Epidermal melanocyte (primary cell): ENCODE measurements at regions not wholly inside any gene's neighbourhood (a gene's known extent, or its start where the extent isn't known, plus 50 kb on each side); places are given as distances from the start of the nearest gene placed in this dataset.

ENCODE experiments used
- DNase-seq: peaks from one replicate; pipeline ENCODE4 v3.0.0; 2011; ENCODE audit warnings: low spot score; ENCODE audit not compliant: insufficient read length

DNA sequence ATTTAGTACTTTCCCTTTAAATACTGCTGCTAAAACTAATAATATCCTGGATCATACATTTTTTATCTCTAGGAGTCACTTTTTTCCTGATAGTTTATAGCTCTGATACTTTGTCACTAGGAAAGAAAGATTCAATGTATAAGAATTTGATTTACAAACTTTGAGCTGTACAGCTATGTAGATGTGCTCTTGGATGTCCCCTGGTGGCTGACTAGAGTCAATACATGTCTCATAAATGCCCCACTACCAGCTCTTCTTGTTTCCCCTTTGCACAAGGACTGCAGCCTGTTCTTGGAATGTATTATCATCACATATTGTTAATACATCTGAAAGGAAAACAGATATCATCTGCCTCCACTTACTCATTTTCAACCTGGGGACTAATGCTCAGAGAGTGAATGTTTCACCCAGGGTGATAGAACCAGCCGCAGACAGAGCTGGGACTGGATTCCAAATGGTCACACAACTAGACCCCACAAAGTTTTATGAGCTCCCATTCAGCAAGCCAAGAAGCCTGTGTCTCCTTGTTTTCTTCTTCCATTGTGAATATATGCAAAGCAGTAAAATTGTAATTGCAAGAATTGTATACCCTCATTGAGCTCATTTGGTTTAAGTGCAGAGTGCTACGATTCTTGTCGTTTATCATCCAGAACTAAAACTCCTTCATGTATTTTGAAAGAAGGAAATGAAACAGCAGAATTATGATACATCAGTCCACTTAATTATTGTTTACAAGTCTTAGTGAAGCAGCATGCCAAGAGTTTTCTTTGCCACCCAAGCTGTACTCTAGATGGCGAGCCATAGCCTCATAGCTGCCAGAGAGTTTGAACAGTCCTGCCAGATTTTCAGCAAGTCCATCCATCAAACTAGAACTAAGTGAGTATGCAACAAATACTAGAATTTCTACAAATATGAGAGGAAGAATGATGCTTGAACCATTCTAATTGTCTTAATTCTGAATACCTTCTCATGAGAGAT, 261.6 kb upstream of the LMCD1 start:
- peak; percentile 31 for DNase-seq

DNA sequence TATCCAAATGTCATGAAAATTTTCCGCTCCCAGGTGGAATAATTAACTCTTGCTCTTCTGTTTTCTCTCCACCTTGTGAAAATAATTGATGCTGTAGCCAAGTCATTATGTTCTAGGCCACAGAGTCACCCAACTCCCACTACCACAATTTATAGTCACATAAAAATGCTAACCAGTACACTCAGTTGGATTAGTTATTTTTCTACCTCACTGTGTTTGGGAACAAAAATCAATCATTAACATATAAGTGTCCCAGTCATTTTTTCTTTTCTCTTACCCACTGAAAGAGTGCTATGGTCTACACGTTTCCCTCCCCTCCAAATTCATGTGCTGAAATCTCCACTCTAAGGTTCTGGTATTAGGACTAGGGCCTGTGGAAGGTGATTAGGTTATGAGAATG, 255.6 kb upstream of the LMCD1 start:
- DNase-seq: no peak

DNA sequence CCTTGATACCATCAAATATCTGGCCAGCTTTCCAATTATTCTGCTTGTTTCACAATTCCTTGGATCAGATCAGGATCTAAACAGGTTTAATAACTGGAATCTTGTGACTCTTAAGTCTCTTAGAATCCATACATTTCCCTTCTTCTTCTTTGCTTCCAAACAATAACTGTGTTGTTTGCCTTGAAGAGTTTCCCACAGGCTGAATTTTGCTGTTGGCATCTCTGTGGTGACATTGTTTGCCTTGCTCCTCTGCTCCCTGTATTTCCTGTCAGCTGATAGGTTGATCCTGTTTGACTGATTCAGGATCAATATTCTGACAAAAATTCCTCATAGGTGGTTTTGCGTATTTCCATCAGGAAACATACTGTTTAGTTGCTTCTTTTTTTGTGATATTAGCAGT, 248.4 kb upstream of the LMCD1 start:
- DNase-seq: no peak

DNA sequence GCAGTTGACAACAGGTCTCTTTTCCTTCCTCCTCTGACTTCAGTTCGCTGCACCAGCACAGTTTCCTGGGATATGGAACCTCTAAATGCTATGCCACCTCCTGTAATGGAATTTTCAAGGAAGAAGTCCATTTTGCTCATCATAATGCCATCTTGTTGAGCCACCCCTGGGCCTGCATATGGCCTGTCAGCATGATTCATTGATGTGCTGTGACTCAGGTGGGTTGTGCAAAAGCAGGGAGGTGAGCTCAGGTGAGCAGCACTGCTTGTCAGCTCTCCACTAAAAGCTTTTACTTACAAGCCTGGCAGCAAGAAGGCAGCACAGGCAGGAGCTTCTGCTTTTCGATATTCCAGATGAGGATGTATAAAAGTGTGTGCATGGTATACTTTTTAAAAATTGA, 247.1 kb upstream of the LMCD1 start:
- DNase-seq: no peak

DNA sequence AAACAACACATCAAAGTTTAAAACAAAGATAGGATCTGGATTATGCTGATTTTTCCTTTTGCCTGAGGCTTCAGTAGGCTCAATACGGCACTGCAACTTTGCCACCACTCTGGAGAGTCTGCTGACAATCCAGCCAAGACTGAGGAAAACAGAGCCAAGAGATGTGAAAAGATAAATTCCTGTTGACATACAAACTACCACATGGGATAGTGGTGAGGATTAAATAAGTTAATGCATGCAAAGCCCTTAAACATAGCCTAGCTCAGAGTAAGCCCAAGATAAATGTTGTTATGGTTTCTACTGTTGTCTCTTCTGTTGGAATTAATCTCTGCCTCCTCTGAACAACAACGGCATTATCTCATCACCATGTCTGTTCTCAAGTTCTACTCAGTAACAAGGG, 245.9 kb upstream of the LMCD1 start:
- DNase-seq: no peak

DNA sequence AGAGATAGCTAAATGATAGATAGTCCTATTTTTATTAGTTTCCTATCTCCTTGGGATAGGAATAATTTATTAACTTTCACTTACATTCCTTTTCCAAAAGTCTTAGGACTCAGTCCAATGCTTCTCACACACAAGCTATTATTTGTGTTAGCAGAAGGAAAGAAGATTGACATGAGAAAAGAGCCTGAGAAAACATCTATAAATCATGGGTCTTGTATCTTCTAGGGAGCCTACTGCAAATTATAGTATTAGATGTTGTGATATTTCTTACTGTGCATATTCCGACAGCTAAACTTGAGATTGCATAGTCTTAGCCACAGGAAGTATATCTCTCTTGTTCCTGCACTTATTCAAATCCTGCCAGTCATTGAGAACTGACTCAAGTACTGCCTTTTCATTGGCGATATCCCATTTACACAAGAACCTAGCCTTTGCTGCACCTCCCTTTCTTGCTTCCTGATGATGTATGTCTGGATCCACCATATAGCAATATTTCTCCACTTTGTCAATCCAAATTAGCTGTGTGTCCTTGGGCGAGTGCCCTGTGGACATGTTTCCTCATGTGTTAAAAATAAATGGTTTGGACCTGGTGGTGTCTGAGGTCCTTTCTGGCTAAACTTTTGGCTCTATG, 245.1 kb upstream of the LMCD1 start:
- no peak for DNase-seq

DNA sequence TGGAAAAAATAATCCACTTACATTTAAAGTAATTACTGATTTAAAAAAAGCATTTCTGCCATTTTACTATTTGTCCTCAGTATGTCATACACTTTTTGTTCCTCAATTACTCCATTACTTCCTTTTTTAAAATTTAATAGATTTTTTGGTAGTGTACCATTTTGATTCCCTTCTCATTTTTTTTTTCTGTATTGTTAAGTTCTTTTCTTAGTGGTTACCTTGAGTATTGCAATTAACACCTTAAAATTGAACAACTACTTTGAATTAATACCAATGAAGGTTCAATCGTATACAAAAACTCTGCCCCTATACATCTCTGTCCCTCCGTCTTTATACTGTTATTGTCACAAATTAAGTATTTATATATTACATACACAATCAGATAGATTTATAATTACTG, 240.6 kb upstream of the LMCD1 start:
- no peak for DNase-seq

DNA sequence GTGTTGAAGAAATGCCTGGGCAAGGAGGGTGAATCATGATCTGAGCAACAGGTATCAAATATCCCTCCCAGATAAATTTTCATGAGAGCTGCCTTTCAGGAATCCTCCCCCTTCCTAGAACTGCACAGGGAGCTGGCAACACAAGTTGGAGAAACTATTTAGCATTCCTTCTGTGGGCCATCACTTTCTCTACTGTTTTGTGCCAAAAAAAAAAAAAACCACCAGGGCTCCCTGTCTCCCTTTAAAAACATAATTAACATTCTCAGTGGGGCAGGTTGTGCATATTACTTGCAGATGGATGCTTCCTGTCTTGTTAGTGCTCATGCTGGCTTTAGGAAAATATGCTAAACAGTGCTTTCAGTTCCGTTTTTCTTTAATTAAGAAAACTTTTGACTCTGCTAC, 234.9 kb upstream of the LMCD1 start:
- DNase-seq: no peak

DNA sequence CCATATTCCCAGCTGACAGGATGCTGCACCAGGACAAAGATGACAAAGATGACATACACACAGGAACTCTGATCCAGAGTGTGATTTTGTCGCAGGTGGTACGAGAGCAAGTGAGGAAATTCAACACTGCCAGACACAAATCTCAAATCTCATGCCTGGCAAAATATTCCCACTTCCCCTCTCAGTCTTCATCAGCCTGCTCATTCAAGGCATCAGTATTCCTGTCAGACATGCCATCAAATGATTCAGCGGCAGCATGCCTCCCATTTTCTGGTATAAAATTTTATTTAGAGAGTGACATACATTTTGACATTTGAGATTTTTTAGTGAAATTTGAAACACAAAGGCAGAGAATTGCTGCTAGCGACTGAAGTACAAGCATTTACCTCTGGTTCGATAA, 228.1 kb upstream of the LMCD1 start:
- DNase-seq: no peak

DNA sequence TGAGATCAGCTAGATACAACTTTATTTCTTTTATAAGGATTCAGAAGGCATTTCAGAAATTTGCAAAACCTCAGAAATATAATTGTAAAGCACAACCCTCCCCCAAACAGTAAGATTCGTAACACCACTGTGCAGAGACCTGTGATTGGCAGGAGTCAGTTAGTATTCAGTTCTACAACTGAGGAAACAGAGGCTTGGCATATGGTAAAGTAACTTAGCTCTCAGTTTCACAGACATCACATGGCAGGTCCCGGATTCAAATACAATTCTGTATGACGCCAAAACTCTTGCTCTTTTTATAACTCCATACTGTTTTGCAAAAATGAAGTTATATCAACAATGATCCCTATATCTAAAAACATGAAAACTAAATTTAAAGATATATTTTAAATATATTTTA, 225.6 kb upstream of the LMCD1 start:
- no peak for DNase-seq

DNA sequence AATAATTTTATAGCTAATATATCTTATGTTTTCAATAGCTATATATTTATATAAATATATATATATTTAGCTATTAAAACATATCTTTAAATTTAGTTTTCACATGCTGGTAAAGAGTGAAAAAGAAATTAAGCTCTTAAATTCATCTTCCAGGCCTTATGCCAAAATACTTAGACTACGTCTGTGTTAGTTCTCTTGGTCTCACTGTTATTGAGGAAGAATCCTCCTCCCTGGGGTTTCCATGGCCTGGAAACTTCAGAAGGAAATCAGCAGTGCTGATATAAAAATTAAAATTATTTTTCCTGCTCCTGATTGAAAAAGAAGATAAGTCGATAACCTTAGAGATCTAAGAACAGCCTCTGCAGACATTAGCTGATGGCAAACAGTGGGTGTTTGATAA, 225.1 kb upstream of the LMCD1 start:
- no peak for DNase-seq

DNA sequence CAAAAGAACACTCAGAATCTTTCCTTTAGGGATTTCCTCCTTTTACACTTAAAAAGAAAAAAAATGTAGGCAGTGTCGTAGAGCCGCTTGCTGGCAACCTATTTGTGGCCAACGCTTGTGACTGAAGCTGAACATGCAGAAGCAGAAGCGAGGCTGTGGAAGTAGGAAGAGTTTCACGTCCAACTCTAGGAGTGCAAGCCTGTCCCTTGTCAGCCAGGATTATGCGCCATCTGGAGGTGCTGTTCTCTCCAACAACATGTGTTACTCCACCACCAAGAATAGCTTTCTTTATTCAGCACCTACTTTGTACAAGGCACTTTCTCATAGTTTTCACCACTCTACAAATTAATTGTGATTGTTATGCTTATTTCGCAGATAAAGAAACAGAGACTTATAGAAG, 223.2 kb upstream of the LMCD1 start:
- DNase-seq: no peak

DNA sequence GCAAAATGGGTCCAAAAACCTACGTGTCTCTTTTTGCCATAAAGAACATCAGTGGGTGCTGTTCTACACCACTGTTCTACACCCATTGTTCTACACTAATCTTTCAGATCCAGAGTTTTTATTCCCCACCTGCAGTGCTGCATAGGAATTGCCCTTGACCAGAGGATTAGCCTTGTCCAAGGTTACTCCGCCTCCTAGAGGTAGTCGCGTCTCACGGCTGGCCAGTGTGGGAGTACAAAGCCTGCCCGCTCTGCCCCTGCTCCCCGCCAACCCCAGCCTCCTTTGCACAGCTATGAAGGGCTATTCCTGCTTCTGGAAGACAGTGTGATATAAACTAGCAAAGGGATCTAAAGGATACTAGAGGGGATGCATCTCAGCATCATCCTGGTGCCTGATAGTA, 222.1 kb upstream of the LMCD1 start:
- DNase-seq: no peak

DNA sequence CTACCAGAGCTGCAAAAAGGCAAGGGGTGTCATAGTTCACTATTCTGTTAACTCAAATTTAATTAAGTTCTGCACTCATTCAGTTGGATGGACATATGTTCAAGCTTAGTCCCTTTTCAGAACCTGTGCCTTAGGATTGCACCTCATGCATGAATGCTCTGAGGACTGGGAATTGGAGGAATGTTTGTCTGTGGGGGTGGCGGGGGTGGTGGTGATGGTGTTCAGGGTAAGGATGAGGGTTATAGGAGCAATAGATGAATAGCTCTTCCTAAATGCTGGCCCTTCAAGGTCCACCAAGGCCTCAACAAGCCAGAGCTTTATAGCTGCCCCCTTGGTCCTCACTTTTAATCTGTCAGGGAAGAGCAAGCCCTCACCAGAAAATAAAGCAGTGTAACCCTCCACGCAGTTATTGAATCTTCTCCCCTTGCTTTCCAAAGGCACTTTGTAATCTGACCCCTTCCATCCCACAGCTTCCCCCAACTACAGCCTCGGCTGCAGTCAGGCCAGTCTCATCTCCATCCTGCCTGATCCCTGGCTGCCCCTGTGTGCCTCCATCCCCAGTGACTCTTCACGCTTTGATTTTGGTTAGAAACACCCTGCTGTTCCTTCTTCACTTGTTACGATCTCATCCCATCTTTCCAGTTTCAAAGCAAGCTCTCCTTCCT, 221.6 kb upstream of the LMCD1 start:
- DNase-seq: no peak

DNA sequence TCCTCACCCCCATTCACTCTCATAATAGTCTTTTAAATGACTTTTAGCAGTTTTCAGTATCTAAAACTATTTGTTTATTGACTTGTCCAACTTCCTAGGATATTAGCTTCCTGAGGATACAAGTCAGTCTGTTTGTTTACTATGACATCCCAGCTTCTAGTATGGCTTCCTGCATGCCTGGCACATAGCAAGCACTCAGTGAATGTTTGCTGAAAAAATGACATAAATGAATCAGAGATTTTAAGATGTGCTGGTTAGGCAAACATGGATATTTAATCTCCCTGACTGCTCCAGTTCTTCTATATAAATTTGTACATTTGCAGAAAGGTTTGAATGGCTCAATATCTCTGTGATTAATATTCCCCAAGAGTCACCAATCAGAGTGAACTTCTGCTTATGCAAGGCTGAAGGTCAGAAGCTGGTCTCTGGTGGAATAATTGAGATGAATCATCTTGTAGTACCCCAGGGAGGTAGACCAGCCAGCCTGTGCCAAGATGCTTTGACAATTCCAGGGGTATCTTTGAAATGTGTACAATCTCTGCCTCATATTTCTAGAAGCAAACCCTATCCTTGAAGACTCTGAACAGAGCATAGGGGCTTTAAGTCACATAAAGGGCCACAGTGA, 219.0 kb upstream of the LMCD1 start:
- no peak for DNase-seq

DNA sequence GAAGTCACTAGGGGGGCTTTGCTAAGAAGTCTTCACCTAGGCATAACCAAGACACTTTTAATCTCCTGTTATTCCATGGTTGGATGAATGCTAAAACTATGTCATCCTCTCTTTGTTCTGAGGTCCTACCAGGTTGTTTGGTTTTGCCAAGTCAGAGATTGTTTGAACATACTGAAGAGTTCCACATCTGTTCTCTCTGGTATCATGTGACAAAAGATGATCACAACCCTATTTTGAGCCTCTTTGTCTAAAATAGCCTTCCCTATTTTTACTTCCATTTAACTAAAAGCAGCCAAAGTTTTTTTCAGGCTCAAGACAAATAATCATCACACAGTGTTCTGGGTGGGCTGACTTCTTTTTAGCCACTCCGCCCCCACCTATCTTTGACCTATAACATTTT, 218.4 kb upstream of the LMCD1 start:
- no peak for DNase-seq

DNA sequence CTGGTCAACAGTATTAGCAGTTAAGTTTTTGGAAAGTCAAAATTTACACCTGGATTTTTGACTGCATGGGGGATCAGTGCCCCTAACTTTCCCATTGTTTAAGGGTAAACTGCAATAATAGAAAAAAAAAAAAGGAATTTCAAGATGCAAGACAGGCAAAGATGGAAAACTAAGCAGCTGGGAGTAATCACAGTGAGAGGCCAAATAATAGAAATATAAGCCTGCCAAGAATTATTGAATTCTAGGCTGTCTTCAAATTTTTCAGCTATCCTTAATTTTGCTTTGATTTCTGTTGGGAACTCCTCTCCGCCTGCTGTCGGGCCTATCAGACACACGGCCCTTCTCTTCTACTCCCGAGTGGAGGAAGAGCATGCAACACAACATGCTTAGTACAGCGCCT, 215.5 kb upstream of the LMCD1 start:
- no peak for DNase-seq

DNA sequence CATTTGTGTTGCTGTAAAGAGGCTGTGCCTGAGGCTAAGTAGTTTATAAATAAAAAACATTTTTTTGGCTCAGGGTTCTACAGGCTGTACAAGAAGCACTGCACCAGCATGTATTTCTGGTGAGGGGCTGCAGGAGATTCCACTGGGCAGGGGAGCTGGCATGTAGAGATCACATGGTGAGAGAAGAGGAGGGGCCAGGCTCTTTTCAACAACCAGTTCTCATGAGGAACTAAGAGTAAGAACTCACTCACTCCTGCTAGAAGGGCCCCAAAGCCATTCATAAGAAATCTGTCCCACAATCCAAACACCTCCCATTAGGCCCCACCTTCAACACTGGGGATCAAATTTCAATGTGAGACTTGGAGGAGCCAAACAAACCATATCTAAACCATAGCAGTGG, 214.9 kb upstream of the LMCD1 start:
- no peak for DNase-seq

DNA sequence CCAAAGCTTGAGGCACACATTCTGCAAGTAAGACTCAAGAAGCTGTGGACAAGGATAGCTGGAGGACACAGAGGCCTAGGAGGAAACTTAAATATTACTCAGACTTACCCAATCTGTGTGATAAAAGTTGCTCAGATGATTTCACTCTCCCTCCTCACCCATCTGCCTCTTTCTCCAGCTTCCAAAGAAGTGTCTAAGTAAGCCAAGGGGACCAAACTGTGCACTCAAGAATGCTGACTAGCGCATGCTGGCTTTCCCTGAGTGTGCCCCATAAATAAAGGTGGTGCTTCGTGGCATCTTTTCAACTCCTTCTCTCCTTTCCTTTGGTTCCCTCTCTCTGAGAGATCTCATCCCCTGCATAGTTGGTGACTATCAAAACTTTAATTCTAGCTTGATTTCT, 211.0 kb upstream of the LMCD1 start:
- no peak for DNase-seq

DNA sequence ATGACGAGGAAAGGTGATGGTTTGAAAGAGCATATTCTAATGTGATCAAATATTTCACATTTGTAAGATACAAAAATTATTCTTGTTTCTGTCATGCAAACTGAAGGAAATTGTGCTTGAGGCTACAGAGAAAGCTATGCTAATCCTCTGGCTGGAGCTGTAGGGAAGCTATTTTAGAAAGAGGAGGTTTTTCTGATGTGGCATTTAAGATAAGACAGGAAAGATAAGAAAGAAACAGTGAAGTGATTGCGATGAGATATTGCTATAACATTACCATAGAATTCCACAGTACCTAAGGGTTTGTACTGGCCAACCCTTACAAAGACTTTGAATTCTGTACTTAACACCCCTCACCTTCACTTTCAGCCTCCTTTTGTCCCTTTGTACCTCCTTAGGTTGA, 205.2 kb upstream of the LMCD1 start:
- DNase-seq: no peak

DNA sequence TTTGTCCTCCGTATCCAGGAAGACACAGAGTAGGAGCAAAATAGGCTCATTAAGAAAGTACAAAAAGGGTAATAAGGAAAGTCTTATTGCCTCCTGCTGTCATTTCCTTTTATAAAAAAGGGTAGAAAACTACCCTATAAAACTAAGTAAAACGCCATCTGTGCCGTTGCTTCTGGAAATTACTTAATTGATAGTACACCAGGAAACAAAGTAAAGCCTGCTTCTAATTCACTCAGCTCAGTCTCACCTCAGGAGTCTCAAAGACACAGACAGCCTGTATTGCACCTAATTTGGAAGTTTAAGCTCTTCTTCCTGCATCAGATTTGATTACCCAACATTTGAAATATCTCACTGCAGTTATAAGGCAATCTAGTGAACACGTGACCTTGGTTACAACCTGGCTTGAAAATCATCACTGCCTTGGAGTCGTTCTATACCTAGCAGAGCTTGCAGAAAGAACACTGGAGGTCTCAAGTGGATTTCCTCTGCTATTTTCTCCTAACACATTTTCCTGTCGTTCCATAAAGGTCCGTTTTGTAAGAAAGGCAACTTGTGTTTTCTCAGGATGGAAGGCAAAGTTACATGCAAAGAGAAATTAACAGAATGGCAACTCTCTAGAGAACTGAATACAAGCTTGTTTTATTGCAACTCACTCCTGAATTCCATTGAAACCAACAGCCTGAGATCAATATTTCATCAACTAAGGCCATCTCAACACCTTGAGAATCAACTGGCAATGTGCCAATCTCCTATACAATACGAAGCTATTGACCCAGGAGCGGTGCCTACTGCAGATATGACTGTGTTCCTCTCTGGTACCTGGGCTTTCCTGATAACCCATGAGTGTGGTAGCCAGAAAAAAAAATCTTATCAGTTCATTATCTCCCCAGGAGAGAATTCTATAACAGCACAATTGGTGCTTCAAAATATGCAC, 203.3 kb upstream of the LMCD1 start:
- no peak for DNase-seq
